Bronchial epithelial cell (primary cell): ENCODE measurements at regions not wholly inside any gene's neighbourhood (a gene's known extent, or its start where the extent isn't known, plus 50 kb on each side); places are given as distances from the start of the nearest gene placed in this dataset.
"Not testable (repeated sequence)": the region's sequence is repeated elsewhere in the genome, so short reads cannot be mapped to it uniquely, and the experiment has no call there.

Experiments
- DNase-seq: peaks from one replicate; pipeline ENCODE4 v3.0.0-alpha.2; 2010; ENCODE audit warnings: low read depth
- FAIRE-seq: peaks from 2 replicates; lab custom pipeline; 2011; peaks lifted over from hg19 to GRCh38; lab: Jason Lieb, UNC
- H3K27me3 ChIP-seq: 2 replicates; pipeline ENCODE4 v1.5.1; 2011; ENCODE audit warnings: low read length; ENCODE audit not compliant: control insufficient read depth, insufficient read depth
- H3K36me3 ChIP-seq: 2 replicates; pipeline ENCODE4 v1.5.1; 2011; ENCODE audit warnings: low read length; ENCODE audit not compliant: control insufficient read depth, insufficient read depth
- H3K4me3 ChIP-seq: 2 replicates; pipeline ENCODE4 v1.5.1; 2011; ENCODE audit warnings: mild to moderate bottlenecking, low read depth, low read length, control low read depth
- TF ChIP-seq, protein P1 (sequence below): IDR thresholded peaks from 2 replicates; pipeline ENCODE4 v1.5.1; 2011; ENCODE audit warnings: mild to moderate bottlenecking, moderate library complexity, low read length, control low read depth, inconsistent platforms; ENCODE audit not compliant: insufficient read depth, severe bottlenecking

DNA sequence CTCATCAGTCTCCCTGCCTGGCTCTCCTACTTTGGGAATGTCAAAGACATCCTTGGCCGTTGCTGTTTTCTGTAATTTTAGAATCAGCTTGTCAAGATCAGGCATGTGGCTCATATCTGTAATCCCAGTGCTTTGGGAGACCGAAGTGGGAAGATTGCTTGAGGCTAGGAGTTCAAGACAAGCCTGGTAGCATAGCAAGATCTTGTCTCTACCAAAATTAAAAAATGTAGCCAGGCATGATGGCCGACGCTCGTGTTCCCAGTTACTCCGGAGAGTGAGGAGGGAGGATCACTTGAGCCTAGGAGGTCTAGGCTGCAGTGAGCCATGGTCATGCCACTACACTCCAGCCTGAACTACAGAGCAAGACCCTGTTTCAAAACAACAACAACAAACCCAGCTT, 144.0 kb upstream of the ATP10A start:
- H3K4me3 ChIP-seq = no peak overlapping the region
- H3K36me3 ChIP-seq = no peaks in the 10 kb centered on the region
- DNase-seq (no peak), FAIRE-seq (no peak)
- H3K27me3 ChIP-seq = no peaks in the 10 kb centered on the region
- TF ChIP-seq, protein P1, sequence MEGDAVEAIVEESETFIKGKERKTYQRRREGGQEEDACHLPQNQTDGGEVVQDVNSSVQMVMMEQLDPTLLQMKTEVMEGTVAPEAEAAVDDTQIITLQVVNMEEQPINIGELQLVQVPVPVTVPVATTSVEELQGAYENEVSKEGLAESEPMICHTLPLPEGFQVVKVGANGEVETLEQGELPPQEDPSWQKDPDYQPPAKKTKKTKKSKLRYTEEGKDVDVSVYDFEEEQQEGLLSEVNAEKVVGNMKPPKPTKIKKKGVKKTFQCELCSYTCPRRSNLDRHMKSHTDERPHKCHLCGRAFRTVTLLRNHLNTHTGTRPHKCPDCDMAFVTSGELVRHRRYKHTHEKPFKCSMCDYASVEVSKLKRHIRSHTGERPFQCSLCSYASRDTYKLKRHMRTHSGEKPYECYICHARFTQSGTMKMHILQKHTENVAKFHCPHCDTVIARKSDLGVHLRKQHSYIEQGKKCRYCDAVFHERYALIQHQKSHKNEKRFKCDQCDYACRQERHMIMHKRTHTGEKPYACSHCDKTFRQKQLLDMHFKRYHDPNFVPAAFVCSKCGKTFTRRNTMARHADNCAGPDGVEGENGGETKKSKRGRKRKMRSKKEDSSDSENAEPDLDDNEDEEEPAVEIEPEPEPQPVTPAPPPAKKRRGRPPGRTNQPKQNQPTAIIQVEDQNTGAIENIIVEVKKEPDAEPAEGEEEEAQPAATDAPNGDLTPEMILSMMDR = no peak

DNA sequence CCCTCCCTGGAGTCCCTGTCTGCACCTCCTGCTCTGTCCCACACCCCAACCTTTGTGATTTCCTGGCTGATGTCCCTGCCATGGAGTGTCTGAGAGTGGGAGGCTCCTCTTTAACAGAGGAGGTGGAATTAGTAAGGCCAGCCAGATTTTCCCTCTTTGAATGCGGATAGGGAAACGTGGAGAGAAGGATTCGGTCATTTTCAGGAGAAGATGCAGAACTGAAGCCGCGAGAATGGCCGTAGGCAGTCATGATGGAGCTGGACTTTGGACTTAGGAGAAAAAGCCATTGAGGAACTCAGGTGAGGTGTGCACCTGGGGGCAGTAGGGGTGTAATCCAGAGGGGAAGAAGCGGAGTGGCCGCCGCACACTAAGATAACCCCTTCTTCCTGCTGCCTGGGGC, 138.1 kb upstream of the ATP10A start:
- Histone ChIP-seq H3K27me3 (no peaks in the 10 kb centered on the region), H3K36me3 (no peaks in the 10 kb centered on the region), H3K4me3 (no peak overlapping the region)
- TF ChIP-seq, protein P1 = no peak
- FAIRE-seq (no peak), DNase-seq (no peak)

DNA sequence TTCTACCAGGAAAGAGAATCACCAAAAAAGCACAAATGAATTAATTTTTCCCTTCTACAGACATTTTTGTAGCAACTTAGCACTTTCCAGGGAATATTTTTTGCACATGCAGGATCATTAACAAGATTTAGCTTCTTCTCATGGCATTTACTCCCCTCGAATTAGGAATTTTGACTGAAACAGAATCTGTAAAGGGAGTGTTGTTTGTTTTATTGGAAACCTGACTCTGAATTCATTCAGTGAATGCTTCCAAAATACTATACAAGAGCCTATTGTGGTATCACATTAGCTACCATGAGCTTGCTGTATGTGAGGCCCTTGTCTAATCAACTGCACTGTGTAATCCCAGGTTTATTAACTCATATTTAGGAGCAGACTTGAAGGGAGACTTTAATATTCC, 130.4 kb upstream of the ATP10A start:
- Histone ChIP-seq H3K4me3 (no peak overlapping the region), H3K27me3 (no peaks in the 10 kb centered on the region), H3K36me3 (no peaks in the 10 kb centered on the region)
- FAIRE-seq (no peak), DNase-seq (no peak)
- TF ChIP-seq, protein P1 = no peak

DNA sequence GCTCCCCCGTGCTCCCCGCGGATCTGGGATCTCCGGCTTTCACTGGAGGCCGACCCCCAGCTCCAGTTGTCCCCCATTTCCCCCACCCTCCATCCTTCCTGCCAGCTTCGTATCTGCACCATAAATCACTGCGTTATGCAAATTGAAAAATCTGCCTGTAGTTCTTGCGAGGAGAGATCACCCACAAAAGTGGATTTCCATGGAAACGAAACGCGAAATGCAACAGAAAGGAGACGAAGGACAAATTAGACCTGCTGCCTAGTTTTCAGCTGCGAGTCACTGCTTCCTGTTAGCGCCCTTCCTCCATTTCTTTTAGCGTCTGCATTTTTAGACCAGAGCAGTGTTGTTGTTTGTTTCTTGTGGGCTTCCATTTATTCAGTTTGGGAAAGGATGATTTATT, 127.1 kb upstream of the ATP10A start:
- no peak overlapping the region for H3K4me3 ChIP-seq
- no peak for DNase-seq
- H3K36me3 ChIP-seq = no peaks in the 10 kb centered on the region
- no peaks in the 10 kb centered on the region for H3K27me3 ChIP-seq
- no peak for FAIRE-seq
- TF ChIP-seq, protein P1 = no peak

DNA sequence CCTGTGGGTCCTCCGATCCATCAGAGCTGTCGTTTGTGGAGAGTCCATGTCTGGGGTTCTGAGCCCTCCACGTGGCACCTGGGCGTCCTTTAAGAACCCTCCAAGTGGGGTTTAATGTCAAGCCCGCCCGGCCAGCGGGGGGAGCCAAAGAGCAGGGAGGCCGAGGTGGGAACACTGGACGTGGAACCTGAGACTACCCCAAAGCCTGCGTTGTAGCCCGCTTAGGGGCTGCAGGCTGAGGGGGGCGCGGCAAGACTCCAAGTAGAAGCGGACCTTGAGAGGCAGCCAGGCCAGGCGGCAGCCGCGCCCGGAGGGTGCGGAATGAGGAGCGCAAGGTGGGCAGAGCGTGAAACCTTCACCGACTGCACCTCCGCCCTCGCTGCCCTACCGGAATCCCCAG, 126.2 kb upstream of the ATP10A start:
- H3K36me3 ChIP-seq = no peaks in the 10 kb centered on the region
- TF ChIP-seq, protein P1 = no peak
- DNase-seq (no peak), FAIRE-seq (no peak)
- no peak overlapping the region for H3K4me3 ChIP-seq
- no peaks in the 10 kb centered on the region for H3K27me3 ChIP-seq

DNA sequence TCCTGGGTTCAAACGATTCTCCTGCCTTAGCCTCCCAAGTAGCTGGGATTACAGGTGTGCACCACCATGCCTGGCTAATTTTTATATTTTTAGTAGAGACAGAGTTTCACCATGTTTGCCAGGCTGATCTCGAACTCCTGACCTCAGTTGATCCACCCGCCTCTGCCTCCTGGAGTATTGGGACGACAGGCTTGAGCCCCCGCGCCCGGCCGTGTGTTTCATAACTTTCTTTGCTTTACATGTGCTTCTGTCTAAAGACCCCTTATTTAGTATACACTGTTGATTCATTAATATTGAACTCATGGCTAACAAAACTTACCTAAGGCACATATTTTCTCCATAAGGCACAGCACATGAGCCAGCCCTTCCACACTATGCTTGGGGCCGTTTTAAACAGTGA, 125.6 kb upstream of the ATP10A start:
- not testable (repeated sequence) for H3K4me3 ChIP-seq, DNase-seq, FAIRE-seq, H3K27me3 ChIP-seq, H3K36me3 ChIP-seq
